Central memory CD8-positive, alpha-beta T cell (primary cell): ENCODE measurements at regions not wholly inside any gene's neighbourhood (a gene's known extent, or its start where the extent isn't known, plus 50 kb on each side); places are given as distances from the start of the nearest gene placed in this dataset.
"Not testable (repeated sequence)": the region's sequence is repeated elsewhere in the genome, so short reads cannot be mapped to it uniquely, and the experiment has no call there.

Experiments used
- ATAC-seq: fragments of 150-1000 bp; cut with Tn5 transposase; replicated peaks from 2 replicates; pipeline ENCODE4 v1.10.0; 2022; ENCODE audit warnings: mild to moderate bottlenecking, moderate FRiP score, moderate number of reproducible peaks; ENCODE audit not compliant: poor library complexity, severe bottlenecking; ENCODE audit errors: extremely low read depth
- DNase-seq, 2 donors: peaks; one replicate each; pipeline ENCODE4 v3.0.0; 2021; ENCODE audit warnings: low spot score in 2 of 2
- H3K27ac Mint-ChIP-seq: one replicate; pipeline ENCODE4 v1.8.0; 2022; ENCODE audit warnings: low read depth, mild to moderate bottlenecking, moderate library complexity, mixed read lengths
- H3K27me3 Mint-ChIP-seq: one replicate; pipeline ENCODE4 v1.8.0; 2022; ENCODE audit warnings: mixed read lengths
- H3K36me3 Mint-ChIP-seq: one replicate; pipeline ENCODE4 v1.8.0; 2022; ENCODE audit warnings: mild to moderate bottlenecking, moderate library complexity, mixed read lengths; ENCODE audit not compliant: insufficient read depth
- H3K4me1 Mint-ChIP-seq: one replicate; pipeline ENCODE4 v1.8.0; 2022; ENCODE audit warnings: mixed read lengths
- H3K4me3 Mint-ChIP-seq: one replicate; pipeline ENCODE4 v1.8.0; 2022; ENCODE audit warnings: mild to moderate bottlenecking, moderate library complexity, mixed read lengths
- H3K9me3 Mint-ChIP-seq: one replicate; pipeline ENCODE4 v1.8.0; 2022; ENCODE audit warnings: mixed read lengths

DNA sequence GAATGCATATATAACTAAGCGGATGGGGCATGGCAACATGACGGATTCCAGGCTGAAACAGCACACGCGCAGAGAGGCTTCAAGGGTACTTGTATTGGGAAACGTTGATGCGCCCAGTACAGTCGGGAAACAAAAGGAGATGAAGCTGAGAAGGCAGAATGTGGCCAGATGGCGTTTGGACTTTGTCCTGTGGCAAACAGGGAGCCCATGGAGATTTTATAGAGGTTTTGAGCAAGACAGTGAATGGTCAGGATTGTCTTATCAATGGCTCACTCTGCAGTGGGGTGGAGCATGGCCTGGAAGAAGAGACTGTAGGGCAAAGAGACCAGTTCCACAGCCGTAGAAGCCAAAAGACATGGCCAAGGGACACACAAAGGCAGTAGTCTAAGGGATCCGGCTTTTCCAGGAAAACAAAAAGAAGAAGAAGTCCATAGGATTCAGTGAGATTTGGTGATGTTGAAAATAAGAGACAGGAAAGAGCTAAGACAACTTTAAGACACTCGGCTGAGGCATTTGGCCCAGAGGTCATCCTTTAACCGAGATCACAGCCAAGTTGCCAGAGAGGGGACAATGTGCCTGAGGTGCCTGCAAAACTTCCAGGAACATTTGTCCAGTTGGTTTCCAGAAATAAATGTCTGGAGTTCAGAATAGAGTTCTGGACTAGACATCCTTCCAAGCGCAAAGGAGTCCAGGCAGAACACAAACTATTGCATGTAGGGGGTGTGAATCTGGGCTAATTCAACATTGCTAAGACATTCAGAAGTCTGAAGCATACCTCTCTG, 123.0 kb upstream of the RREB1 start:
- Mint-ChIP-seq H3K27me3 (peaks cover 19% of the 10 kb centered on the region), H3K4me3 (no peak overlapping the region), H3K27ac (no peak overlapping the region), H3K4me1 (no peaks in the 10 kb centered on the region), H3K9me3 (no peaks in the 10 kb centered on the region), H3K36me3 (no peaks in the 10 kb centered on the region)
- DNase-seq (no peak), ATAC-seq (no peak)

GRCh38 chr6:6986344-6986743, 121.4 kb upstream of the RREB1 start:
- H3K4me1 Mint-ChIP-seq = no peaks in the 10 kb centered on the region
- peaks cover 18% of the 10 kb centered on the region for H3K27me3 Mint-ChIP-seq
- DNase-seq (no peak), ATAC-seq (no peak)
- H3K36me3 Mint-ChIP-seq = no peaks in the 10 kb centered on the region
- H3K9me3 Mint-ChIP-seq = no peaks in the 10 kb centered on the region
- no peak overlapping the region for H3K4me3 Mint-ChIP-seq
- no peak overlapping the region for H3K27ac Mint-ChIP-seq

DNA sequence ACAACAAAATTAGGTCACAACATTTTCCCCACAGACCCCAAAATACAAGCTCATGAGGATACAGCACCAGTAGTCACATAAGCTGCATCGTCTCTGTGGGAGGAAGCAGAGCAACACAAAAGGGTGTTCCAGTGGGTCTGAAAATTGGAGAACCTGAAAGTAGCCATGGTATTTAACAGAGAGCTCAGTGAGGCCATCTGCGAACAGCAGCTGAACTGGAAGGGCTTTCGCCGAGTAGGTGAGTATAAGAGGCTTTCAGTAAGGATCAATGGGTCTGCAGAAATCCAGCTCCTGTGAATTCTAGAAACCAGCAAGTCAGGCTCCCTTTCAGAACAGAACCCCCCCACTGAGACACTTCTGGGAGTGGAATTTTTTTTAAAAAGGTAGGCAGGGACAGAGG, 120.0 kb upstream of the RREB1 start:
- no peak for ATAC-seq

DNA sequence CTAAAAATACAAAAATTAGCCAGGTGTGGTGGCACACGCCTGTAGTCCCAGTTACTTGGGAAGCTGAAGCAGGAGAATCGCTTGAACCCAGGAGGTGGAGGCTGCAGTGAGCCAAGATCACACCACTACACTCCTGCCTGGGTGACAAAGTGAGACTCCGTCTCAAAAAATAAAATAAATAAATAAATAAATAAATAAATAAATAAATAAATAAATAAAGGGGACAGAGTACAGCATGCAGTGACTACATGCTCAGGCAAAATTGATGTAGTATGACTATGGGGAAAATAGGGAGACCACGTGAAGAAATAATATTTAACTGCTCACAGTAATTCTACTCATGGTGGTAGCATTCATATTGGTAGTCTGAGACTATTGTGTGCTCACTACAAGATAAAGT, 117.7 kb upstream of the RREB1 start:
- H3K27me3 Mint-ChIP-seq, H3K4me1 Mint-ChIP-seq, H3K9me3 Mint-ChIP-seq, ATAC-seq, H3K27ac Mint-ChIP-seq, H3K36me3 Mint-ChIP-seq, DNase-seq, H3K4me3 Mint-ChIP-seq: not testable (repeated sequence)

More for the DNA sequence above, 120.0 kb upstream of the RREB1 start:
- no peak overlapping the region for H3K27ac Mint-ChIP-seq
- no peaks in the 10 kb centered on the region for H3K4me1 Mint-ChIP-seq
- no peak for DNase-seq
- no peaks in the 10 kb centered on the region for H3K36me3 Mint-ChIP-seq
- H3K4me3 Mint-ChIP-seq = no peak overlapping the region
- H3K9me3 Mint-ChIP-seq = no peaks in the 10 kb centered on the region
- peaks cover 4% of the 10 kb centered on the region for H3K27me3 Mint-ChIP-seq

- ATAC-seq (no peak), DNase-seq (no peak)
- H3K36me3 Mint-ChIP-seq = no peaks in the 10 kb centered on the region
- H3K4me1 Mint-ChIP-seq = no peaks in the 10 kb centered on the region
- H3K27me3 Mint-ChIP-seq = no peaks in the 10 kb centered on the region
- H3K27ac Mint-ChIP-seq = no peak overlapping the region
- no peak overlapping the region for H3K4me3 Mint-ChIP-seq
- H3K9me3 Mint-ChIP-seq = no peaks in the 10 kb centered on the region
Observed at GRCh38 chr6:6993503-6994237, 114.1 kb upstream of the RREB1 start.

- Mint-ChIP-seq H3K27me3 (no peaks in the 10 kb centered on the region), H3K4me3 (no peak overlapping the region), H3K27ac (no peak overlapping the region), H3K36me3 (no peaks in the 10 kb centered on the region), H3K4me1 (no peaks in the 10 kb centered on the region), H3K9me3 (no peaks in the 10 kb centered on the region)
- DNase-seq (no peak), ATAC-seq (no peak)
Observed at GRCh38 chr6:6994796-6995195, 113.0 kb upstream of the RREB1 start.

DNA sequence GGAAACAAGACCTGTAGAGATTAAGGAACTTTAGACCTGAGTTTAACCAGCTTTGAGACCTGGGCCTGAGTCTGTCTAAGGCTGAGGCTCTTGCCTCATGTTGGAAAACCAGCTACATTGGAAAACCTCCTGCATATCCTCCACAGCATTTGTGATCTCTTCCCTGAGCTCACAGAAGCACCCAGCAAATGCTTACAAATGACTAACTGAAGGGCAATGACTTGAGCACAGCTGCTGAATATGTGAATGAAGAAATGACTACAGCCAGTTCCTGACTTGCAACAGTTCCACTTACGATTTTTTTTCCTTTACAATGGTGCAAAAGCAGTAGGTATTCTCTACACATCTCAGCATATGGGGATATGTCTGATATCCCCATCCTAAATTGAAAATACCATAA, 112.4 kb upstream of the RREB1 start:
- no peak for ATAC-seq
- no peak overlapping the region for H3K27ac Mint-ChIP-seq
- no peak overlapping the region for H3K4me3 Mint-ChIP-seq
- H3K36me3 Mint-ChIP-seq = no peaks in the 10 kb centered on the region
- DNase-seq = no peak
- no peaks in the 10 kb centered on the region for H3K4me1 Mint-ChIP-seq
- no peaks in the 10 kb centered on the region for H3K27me3 Mint-ChIP-seq
- H3K9me3 Mint-ChIP-seq = no peaks in the 10 kb centered on the region

- no peak for DNase-seq
- Mint-ChIP-seq H3K4me3 (no peak overlapping the region), H3K27ac (no peak overlapping the region), H3K36me3 (no peaks in the 10 kb centered on the region), H3K27me3 (no peaks in the 10 kb centered on the region), H3K4me1 (no peaks in the 10 kb centered on the region), H3K9me3 (no peaks in the 10 kb centered on the region)
- ATAC-seq = no peak
Observed at GRCh38 chr6:6996124-6996523, 111.6 kb upstream of the RREB1 start.

DNA sequence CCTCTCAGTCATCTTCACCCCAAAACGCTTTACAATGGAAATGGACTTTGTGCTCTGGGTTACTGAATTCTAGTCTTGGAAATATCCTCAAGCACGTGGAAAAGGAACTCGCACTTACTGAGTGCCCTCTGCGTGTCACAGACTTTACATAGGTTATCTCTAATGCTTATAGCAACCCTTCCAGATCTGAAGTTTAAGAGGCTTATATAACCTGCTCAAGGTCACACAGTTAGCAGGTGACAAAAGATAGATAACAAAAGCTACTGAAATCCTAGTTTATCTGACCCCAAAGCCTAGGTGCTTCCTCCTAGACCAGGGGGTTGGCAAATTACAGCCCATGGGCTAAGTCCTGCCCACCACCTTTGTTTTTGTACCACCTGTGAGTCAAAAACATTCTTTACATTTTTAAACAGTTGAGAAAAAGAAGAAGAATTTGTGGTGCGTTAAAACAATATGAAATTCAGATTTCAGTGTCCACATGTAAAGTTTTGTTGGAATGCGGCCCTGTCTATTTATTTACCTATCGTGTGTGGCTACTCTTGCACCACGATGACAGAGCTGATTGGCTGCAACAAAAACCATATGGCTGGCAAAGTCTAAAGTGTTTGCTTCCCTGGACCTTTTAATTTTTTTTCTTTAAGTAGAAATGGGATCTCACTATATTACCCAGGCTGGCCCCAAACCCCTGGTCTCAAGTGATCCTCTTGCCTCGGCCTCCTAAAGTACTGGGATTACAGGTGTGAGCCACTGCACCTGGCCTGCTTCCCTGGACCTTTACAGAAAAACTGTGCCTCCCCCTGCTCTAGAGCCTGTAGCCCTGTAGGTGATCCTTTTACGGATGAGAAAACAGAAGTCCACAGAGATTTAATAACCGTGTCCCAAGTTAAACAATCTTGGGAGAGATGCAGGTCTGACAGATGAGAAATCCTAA, 110.2 kb upstream of the RREB1 start:
- Mint-ChIP-seq H3K4me3 (no peak overlapping the region), H3K9me3 (no peaks in the 10 kb centered on the region), H3K4me1 (no peaks in the 10 kb centered on the region), H3K27ac (no peak overlapping the region), H3K36me3 (no peaks in the 10 kb centered on the region), H3K27me3 (no peaks in the 10 kb centered on the region)
- DNase-seq = no peak
- no peak for ATAC-seq

- Mint-ChIP-seq H3K27ac (no peak overlapping the region), H3K4me1 (no peaks in the 10 kb centered on the region), H3K27me3 (no peaks in the 10 kb centered on the region), H3K4me3 (no peak overlapping the region), H3K36me3 (no peaks in the 10 kb centered on the region), H3K9me3 (no peaks in the 10 kb centered on the region)
- ATAC-seq (no peak), DNase-seq (no peak)
Observed at GRCh38 chr6:6998194-6998569, 109.6 kb upstream of the RREB1 start.

DNA sequence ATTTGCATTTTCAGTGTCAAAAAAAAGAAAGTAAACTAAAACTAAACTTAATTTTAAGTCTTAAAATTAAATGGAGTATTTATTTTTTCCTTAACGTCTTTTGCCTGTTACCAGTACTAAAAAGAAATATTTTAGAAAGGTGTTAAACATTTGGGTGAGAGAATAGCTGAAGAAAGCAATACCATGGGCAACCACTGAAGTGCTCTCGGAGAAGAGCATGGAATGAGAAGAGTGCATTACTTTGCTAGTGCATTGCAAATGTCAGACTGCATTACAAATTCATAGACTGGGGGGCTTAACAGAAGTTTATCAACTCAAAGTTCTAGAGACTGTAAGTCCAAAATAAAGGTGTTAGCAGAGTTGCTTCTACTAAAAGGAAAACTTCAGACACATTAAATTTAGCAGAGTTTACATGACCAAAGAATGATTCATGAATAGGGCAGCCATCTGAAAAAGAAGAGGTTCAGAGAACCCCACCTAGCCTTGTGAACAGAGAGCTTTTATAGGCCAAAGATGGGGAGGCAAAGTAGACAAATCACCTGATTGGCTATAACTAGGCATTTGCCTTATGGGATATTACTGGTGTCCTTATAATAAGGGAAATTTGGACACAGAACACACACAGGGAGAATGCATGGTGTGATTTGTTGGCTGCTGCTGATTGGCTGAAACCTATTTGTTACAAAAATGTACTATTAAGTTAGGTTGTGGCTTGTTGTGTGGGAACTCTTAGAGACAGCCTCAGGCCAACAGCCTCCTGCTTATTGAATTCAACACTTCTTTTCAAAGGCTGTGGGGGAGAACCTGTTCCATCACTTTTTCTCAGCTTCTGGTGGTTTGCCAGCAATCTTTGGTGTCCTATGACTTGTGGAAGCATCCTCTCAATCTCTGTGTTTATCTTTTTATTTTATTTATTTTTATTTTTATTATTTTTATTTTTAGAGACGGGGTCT, 106.7 kb upstream of the RREB1 start:
- peaks cover 19% of the 10 kb centered on the region for H3K27me3 Mint-ChIP-seq
- no peak overlapping the region for H3K27ac Mint-ChIP-seq
- no peak overlapping the region for H3K4me3 Mint-ChIP-seq
- no peaks in the 10 kb centered on the region for H3K36me3 Mint-ChIP-seq
- H3K9me3 Mint-ChIP-seq = no peaks in the 10 kb centered on the region
- ATAC-seq (no peak), DNase-seq (no peak)
- no peaks in the 10 kb centered on the region for H3K4me1 Mint-ChIP-seq

DNA sequence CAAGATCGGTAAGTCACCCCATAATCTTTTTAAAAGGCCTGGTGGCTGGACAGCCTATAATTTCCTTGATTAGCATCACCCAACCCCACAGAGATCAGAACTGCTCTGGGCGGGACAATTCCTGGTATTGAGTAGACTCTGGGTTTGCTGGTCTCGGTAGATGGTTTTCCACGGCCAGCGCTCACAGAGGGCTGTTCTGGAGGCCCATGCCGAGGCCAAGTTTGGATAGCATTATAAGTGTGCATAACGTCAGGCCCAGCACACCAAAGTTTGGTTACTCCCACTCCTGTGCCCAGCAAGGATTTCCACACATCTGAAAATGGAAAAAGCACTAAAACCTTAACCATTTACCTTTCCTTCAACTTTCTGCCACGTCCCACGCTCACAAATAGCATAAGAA, 104.7 kb upstream of the RREB1 start:
- Mint-ChIP-seq H3K4me1 (no peaks in the 10 kb centered on the region), H3K36me3 (no peaks in the 10 kb centered on the region), H3K27me3 (peaks cover 22% of the 10 kb centered on the region), H3K4me3 (no peak overlapping the region), H3K27ac (no peak overlapping the region), H3K9me3 (no peaks in the 10 kb centered on the region)
- ATAC-seq = no peak
- DNase-seq = no peak
